GM12878 (cell line): ENCODE measurements at regions not wholly inside any gene's neighbourhood (a gene's known extent, or its start where the extent isn't known, plus 50 kb on each side); places are given as distances from the start of the nearest gene placed in this dataset.

ENCODE experiments used
- ATAC-seq: fragments of 200-7000 bp; cut with Tn5 transposase; 3 replicates; pipeline ENCODE4 v1.9.1; 2020; ENCODE audit warnings: mild to moderate bottlenecking, moderate library complexity
- BruUV-seq: library from RNA; stranded (reverse); fragments of 400-500 nt; replicated peaks from 2 replicates; lab custom pipeline; 2021; lab: Mats Ljungman, UMichigan
- CTCF ChIA-PET: fragments of 300-600 bp; sonication (Branson Sonifier 250); formaldehyde crosslinking; extraction: SDS; loops from one replicate; lab custom pipeline; 2021; ENCODE audit warnings: inconsistent platforms; lab: Yijun Ruan, JAX
- POLR2A ChIA-PET: fragments of 350-600 bp; formaldehyde crosslinking; extraction: SDS; loops from one replicate; lab custom pipeline; 2021; ENCODE audit warnings: inconsistent platforms; lab: Charles Lee
- RAD21 ChIA-PET: fragments of 300-600 bp; sonication (Branson Sonifier 250); formaldehyde crosslinking; loops from one replicate; lab custom pipeline; 2023; ENCODE audit warnings: antibody characterized with exemption; ENCODE audit not compliant: unreplicated experiment; lab: Charles Lee
- SMC1A ChIA-PET: fragments of 300-600 bp; sonication (Branson Sonifier 250); formaldehyde crosslinking; loops from one replicate; lab custom pipeline; 2023; ENCODE audit not compliant: unreplicated experiment, uncharacterized antibody; lab: Charles Lee
- DNase-seq: peaks from one replicate; pipeline ENCODE4 v3.0.0-alpha.2; 2011; ENCODE audit warnings: low read depth, low spot score
- FAIRE-seq: peaks from 3 replicates; lab custom pipeline; 2011; peaks lifted over from hg19 to GRCh38; lab: Jason Lieb, UNC
- H2AFZ ChIP-seq: 2 replicates; pipeline ENCODE4 v1.6.0; 2011; ENCODE audit warnings: low read depth, low read length, control low read depth; ENCODE audit not compliant: control insufficient read depth
- H3K27ac ChIP-seq: 2 replicates; pipeline ENCODE4 v1.5.1; 2011; ENCODE audit warnings: control low read depth; ENCODE audit not compliant: control insufficient read depth, insufficient read depth
- H3K27me3 ChIP-seq, 2 experiments: replicated peaks in 1 of 2; 2 replicates each; pipeline versions ENCODE4 v1.6.0 to v1.6.1; 2011; ENCODE audit warnings: low read length in 1 of 2; ENCODE audit not compliant: control insufficient read depth in 2 of 2, insufficient read depth in 2 of 2
- H3K36me3 ChIP-seq, 2 experiments: 2 replicates each; pipeline ENCODE4 v1.5.1; 2011; ENCODE audit warnings: low read length in 1 of 2; ENCODE audit not compliant: control insufficient read depth in 2 of 2, insufficient read depth in 2 of 2
- H3K4me1 ChIP-seq: 2 replicates; pipeline ENCODE4 v1.6.1; 2011; ENCODE audit warnings: mild to moderate bottlenecking, low read length, moderate library complexity, mixed read lengths; ENCODE audit not compliant: control insufficient read depth, insufficient read depth
- H3K4me2 ChIP-seq: 2 replicates; pipeline ENCODE4 v1.6.0; 2011; ENCODE audit warnings: control low read depth; ENCODE audit not compliant: control insufficient read depth, insufficient read depth
- H3K4me3 ChIP-seq: fragments of 200-600 bp; sonication (generic); 2 replicates; pipeline ENCODE4 v1.5.1; 2016
- H3K79me2 ChIP-seq: 2 replicates; pipeline ENCODE4 v1.6.0; 2011; ENCODE audit warnings: low read length; ENCODE audit not compliant: control insufficient read depth, insufficient read depth
- H3K9ac ChIP-seq: 2 replicates; pipeline ENCODE4 v1.8.0; 2011; ENCODE audit warnings: low read length, control low read depth, mixed read lengths; ENCODE audit not compliant: control insufficient read depth, insufficient read depth
- H3K9me3 ChIP-seq: replicated peaks from 3 replicates; pipeline ENCODE4 v1.5.1; 2011; ENCODE audit warnings: mild to moderate bottlenecking, low read length; ENCODE audit not compliant: control insufficient read depth, insufficient read depth
- H4K20me1 ChIP-seq: 2 replicates; pipeline ENCODE4 v1.6.0; 2011; ENCODE audit not compliant: control insufficient read depth, insufficient read depth
- BHLHE40 ChIP-seq, 2 experiments: fragments of 450-650 bp in 1 of 2; IDR thresholded peaks; 2 replicates each; pipeline ENCODE4 v1.6.1; 2011 to 2017; ENCODE audit warnings: low read depth in 2 of 2, borderline replicate concordance in 1 of 2, improper control_type of control experiment in 1 of 2, low read length in 1 of 2, mild to moderate bottlenecking in 1 of 2
- CEBPB ChIP-seq, 2 experiments: fragments of 150-350 bp in 1 of 2; IDR thresholded peaks; 2 replicates each; pipeline ENCODE4 v1.6.1; 2012 to 2014; ENCODE audit warnings: low read depth in 2 of 2, low read length in 2 of 2, borderline replicate concordance in 1 of 2, inconsistent platforms in 1 of 2
- EP300 ChIP-seq, 2 experiments: fragments of 150-350 bp in 1 of 2; IDR thresholded peaks; 2 replicates each; pipeline ENCODE4 v1.6.1; 2011 to 2012; ENCODE audit warnings: low read depth in 2 of 2, low read length in 2 of 2, borderline replicate concordance in 1 of 2, improper control_type of control experiment in 1 of 2, inconsistent platforms in 1 of 2; ENCODE audit not compliant: control insufficient read depth in 1 of 2
- IKZF2 ChIP-seq, 2 experiments: fragments of 450-650 bp; IDR thresholded peaks; 2 replicates each; pipeline ENCODE4 v1.6.1; 2017; ENCODE audit warnings: mild to moderate bottlenecking in 2 of 2, moderate library complexity in 2 of 2
- MXI1 ChIP-seq: fragments of 150-350 bp; IDR thresholded peaks from 2 replicates; pipeline ENCODE4 v1.6.1; 2011; ENCODE audit warnings: low read depth, mild to moderate bottlenecking, inconsistent platforms, low read length, improper control_type of control experiment
- NR2C1 ChIP-seq: fragments of 450-650 bp; IDR thresholded peaks from 2 replicates; pipeline ENCODE4 v1.6.1; 2017; ENCODE audit warnings: antibody characterized with exemption, mild to moderate bottlenecking, moderate library complexity
- POLR2A ChIP-seq: IDR thresholded peaks from 2 replicates; pipeline ENCODE4 v1.6.1; 2011; ENCODE audit warnings: low read depth, mild to moderate bottlenecking, low read length
- RB1 ChIP-seq: fragments of 450-650 bp; formaldehyde crosslinking; IDR thresholded peaks from 2 replicates; pipeline ENCODE4 v1.6.1; 2017; ENCODE audit warnings: mild to moderate bottlenecking, borderline replicate concordance
- ZSCAN29 ChIP-seq: fragments of 450-650 bp; IDR thresholded peaks from 2 replicates; pipeline ENCODE4 v1.6.1; 2017; ENCODE audit warnings: mild to moderate bottlenecking, moderate library complexity
- WGBS: methylation state at CpG from one replicate; pipeline ENCODE4 v1.1.6; 2016; ENCODE audit warnings: low lambda C conversion rate; ENCODE audit not compliant: insufficient replicate concordance, insufficient coverage; ENCODE audit errors: missing lambda C conversion rate; 5-methylcytosine and 5-hydroxymethylcytosine counted together
- in situ Hi-C: fragments of 300-500 bp; cut with MboI; formaldehyde crosslinking; loops from 9 replicates; pipeline ENCODE4 v1.14.3; 2018; ENCODE audit warnings: mixed read lengths
- intact Hi-C: fragments of 100-400 bp; cut with micrococcal nuclease; formaldehyde crosslinking; loops from one replicate; pipeline ENCODE4 v1.14.2; 2022; ENCODE audit not compliant: unreplicated experiment
- TF ChIP-seq, protein P1 (sequence below): fragments of 150-350 bp; IDR thresholded peaks from 2 replicates; pipeline ENCODE4 v1.6.1; 2016; ENCODE audit warnings: low read depth, low read length
- TF ChIP-seq, protein P2 (sequence below): fragments of 450-650 bp; IDR thresholded peaks from 2 replicates; pipeline ENCODE4 v1.6.1; 2017; ENCODE audit warnings: mild to moderate bottlenecking
- TF ChIP-seq, protein P3 (sequence below): fragments of 450-650 bp; conservative IDR thresholded peaks from 2 replicates; pipeline ENCODE4 v1.6.1; 2017; ENCODE audit warnings: mild to moderate bottlenecking, moderate library complexity

DNA sequence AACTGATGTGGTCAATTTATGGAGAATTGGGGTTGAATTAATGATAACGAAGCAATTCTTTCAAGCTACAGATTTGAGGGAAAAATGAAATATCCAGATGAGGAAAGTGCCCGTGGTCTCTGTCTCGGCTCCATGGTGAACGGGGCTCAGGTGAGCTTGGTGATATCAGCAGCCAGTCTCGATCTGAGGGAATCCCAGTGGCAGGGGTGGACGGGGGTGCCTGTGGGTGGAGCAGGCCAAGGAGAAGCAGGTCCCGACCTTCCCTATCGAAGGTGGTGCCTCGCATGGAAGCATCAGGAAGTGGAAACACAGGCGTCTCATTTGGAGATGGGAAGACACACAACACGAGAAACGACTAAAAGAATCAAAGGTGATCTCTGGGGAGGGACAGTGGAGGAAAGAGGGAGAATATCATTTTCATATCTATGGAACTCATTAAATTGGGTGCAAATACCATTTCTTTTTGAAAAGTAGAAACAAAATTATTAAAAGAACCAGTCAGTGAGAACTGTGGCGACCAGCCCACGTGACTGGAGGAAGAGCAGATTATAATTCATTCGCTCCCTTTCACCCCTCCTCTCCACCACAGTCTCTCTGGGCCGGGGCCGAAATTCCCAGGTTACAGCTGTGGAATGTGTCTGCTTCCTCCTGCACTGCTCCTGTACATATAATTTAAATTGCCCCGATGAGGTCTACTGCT lies 354.3 kb upstream of the SFSWAP start:
- no peak overlapping the region for H3K4me3 ChIP-seq
- TF ChIP-seq POLR2A (no peak), NR2C1 (no peak), ZSCAN29 (no peak), MXI1 (no peak), EP300 (IDR thresholded peaks at IDR 0.05; ENCODE audit: borderline replicate concordance in 1 of 2, control insufficient read depth in 1 of 2, low read depth in 2 of 2, low read length in 2 of 2) (no peak), IKZF2 (IDR thresholded peaks at IDR 0.05) (no peak), CEBPB (IDR thresholded peaks at IDR 0.05; ENCODE audit: borderline replicate concordance in 1 of 2, low read depth in 2 of 2, low read length in 2 of 2) (no peak), BHLHE40 (IDR thresholded peaks at IDR 0.05; ENCODE audit: borderline replicate concordance in 1 of 2, low read depth in 2 of 2, low read length in 1 of 2) (no peak), RB1 (no peak)
- TF ChIP-seq, protein P1, sequence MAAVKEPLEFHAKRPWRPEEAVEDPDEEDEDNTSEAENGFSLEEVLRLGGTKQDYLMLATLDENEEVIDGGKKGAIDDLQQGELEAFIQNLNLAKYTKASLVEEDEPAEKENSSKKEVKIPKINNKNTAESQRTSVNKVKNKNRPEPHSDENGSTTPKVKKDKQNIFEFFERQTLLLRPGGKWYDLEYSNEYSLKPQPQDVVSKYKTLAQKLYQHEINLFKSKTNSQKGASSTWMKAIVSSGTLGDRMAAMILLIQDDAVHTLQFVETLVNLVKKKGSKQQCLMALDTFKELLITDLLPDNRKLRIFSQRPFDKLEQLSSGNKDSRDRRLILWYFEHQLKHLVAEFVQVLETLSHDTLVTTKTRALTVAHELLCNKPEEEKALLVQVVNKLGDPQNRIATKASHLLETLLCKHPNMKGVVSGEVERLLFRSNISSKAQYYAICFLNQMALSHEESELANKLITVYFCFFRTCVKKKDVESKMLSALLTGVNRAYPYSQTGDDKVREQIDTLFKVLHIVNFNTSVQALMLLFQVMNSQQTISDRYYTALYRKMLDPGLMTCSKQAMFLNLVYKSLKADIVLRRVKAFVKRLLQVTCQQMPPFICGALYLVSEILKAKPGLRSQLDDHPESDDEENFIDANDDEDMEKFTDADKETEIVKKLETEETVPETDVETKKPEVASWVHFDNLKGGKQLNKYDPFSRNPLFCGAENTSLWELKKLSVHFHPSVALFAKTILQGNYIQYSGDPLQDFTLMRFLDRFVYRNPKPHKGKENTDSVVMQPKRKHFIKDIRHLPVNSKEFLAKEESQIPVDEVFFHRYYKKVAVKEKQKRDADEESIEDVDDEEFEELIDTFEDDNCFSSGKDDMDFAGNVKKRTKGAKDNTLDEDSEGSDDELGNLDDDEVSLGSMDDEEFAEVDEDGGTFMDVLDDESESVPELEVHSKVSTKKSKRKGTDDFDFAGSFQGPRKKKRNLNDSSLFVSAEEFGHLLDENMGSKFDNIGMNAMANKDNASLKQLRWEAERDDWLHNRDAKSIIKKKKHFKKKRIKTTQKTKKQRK: no peak
- TF ChIP-seq, protein P2, sequence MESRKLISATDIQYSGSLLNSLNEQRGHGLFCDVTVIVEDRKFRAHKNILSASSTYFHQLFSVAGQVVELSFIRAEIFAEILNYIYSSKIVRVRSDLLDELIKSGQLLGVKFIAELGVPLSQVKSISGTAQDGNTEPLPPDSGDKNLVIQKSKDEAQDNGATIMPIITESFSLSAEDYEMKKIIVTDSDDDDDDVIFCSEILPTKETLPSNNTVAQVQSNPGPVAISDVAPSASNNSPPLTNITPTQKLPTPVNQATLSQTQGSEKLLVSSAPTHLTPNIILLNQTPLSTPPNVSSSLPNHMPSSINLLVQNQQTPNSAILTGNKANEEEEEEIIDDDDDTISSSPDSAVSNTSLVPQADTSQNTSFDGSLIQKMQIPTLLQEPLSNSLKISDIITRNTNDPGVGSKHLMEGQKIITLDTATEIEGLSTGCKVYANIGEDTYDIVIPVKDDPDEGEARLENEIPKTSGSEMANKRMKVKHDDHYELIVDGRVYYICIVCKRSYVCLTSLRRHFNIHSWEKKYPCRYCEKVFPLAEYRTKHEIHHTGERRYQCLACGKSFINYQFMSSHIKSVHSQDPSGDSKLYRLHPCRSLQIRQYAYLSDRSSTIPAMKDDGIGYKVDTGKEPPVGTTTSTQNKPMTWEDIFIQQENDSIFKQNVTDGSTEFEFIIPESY: no peak
- TF ChIP-seq, protein P3, sequence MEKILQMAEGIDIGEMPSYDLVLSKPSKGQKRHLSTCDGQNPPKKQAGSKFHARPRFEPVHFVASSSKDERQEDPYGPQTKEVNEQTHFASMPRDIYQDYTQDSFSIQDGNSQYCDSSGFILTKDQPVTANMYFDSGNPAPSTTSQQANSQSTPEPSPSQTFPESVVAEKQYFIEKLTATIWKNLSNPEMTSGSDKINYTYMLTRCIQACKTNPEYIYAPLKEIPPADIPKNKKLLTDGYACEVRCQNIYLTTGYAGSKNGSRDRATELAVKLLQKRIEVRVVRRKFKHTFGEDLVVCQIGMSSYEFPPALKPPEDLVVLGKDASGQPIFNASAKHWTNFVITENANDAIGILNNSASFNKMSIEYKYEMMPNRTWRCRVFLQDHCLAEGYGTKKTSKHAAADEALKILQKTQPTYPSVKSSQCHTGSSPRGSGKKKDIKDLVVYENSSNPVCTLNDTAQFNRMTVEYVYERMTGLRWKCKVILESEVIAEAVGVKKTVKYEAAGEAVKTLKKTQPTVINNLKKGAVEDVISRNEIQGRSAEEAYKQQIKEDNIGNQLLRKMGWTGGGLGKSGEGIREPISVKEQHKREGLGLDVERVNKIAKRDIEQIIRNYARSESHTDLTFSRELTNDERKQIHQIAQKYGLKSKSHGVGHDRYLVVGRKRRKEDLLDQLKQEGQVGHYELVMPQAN: no peak
- TF ChIP-seq, all 136 proteins: peak for 0
- ATAC-seq: no peak
- no peaks in the 10 kb centered on the region for H3K36me3 ChIP-seq
- FAIRE-seq: no peak
- no peak overlapping the region for H3K4me2 ChIP-seq
- no TSS peak for BruUV-seq
- SMC1A ChIA-PET: no interaction called here
- WGBS: 19% methylated on average over 18 of the region's 18 CpGs
- no peaks in the 10 kb centered on the region for H3K79me2 ChIP-seq
- DNase-seq: no peak
- RAD21 ChIA-PET: no interaction called here
- peaks cover 0 to under 1% of the 10 kb centered on the region in 2 experiments; a peak in 1 of 4 replicates for H3K27me3 ChIP-seq
- no peak overlapping the region for H3K9ac ChIP-seq
- H2AFZ ChIP-seq: no peak overlapping the region
- no peaks in the 10 kb centered on the region for H3K4me1 ChIP-seq
- in situ Hi-C loops (no loop called here), intact Hi-C loops (no loop called here)
- CTCF ChIA-PET: no interaction called here
- no peak overlapping the region for H3K27ac ChIP-seq
- H3K9me3 ChIP-seq: no peaks in the 10 kb centered on the region; the same call in 2 of the 3 replicates
- no peaks in the 10 kb centered on the region for H4K20me1 ChIP-seq
- POLR2A ChIA-PET: no interaction called here
